BE2C (cell line): ENCODE measurements at regions not wholly inside any gene's neighbourhood (a gene's known extent, or its start where the extent isn't known, plus 50 kb on each side); places are given as distances from the start of the nearest gene placed in this dataset.

ENCODE experiments used
- DNase-seq: peaks from one replicate; pipeline ENCODE4 v3.0.0-alpha.2; 2020
- H3K27me3 ChIP-seq: fragments of 250-450 bp; sonication (Bioruptor Pico); 2 replicates; pipeline ENCODE4 v1.5.1; 2020; ENCODE audit warnings: mild to moderate bottlenecking
- H3K36me3 ChIP-seq: fragments of 250-450 bp; sonication (Bioruptor Pico); 2 replicates; pipeline ENCODE4 v1.5.1; 2020; ENCODE audit warnings: mild to moderate bottlenecking
- H3K4me1 ChIP-seq: fragments of 250-450 bp; sonication (Bioruptor Pico); 2 replicates; pipeline ENCODE4 v1.5.1; 2020
- H3K4me3 ChIP-seq: 2 replicates; pipeline ENCODE4 v1.5.1; 2011; ENCODE audit warnings: low read depth, low read length
- H3K9me3 ChIP-seq: fragments of 250-450 bp; sonication (Bioruptor Pico); 2 replicates; pipeline ENCODE4 v1.5.1; 2020
- TF ChIP-seq, protein P1 (sequence below): IDR thresholded peaks from 2 replicates; pipeline ENCODE4 v1.5.1; 2012; ENCODE audit warnings: mild to moderate bottlenecking, low read depth, low read length

DNA sequence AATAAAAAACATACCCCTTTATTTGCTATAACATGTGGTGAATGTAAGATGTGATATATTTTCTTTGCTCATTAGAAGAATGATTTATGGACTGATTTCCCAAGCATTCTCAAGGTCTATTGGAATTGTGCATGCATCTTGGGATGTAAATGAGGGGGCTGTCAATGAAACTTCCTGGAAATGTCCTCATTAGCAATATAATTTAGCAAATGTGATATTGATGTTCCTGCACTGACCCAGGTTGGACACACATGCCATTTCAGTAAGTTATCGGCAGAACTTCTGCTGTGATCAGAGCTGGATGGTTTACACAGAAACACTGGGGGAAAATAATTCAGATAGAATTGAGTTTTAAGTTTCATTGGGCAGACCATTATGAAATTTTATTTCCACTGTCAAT lies 99.9 kb downstream of the ELOVL4 start:
- no peak for DNase-seq
- H3K9me3 ChIP-seq: no peaks in the 10 kb centered on the region
- H3K4me1 ChIP-seq: no peaks in the 10 kb centered on the region
- no peaks in the 10 kb centered on the region for H3K27me3 ChIP-seq
- TF ChIP-seq, protein P1, sequence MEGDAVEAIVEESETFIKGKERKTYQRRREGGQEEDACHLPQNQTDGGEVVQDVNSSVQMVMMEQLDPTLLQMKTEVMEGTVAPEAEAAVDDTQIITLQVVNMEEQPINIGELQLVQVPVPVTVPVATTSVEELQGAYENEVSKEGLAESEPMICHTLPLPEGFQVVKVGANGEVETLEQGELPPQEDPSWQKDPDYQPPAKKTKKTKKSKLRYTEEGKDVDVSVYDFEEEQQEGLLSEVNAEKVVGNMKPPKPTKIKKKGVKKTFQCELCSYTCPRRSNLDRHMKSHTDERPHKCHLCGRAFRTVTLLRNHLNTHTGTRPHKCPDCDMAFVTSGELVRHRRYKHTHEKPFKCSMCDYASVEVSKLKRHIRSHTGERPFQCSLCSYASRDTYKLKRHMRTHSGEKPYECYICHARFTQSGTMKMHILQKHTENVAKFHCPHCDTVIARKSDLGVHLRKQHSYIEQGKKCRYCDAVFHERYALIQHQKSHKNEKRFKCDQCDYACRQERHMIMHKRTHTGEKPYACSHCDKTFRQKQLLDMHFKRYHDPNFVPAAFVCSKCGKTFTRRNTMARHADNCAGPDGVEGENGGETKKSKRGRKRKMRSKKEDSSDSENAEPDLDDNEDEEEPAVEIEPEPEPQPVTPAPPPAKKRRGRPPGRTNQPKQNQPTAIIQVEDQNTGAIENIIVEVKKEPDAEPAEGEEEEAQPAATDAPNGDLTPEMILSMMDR: no peak
- no peaks in the 10 kb centered on the region for H3K36me3 ChIP-seq
- no peak overlapping the region for H3K4me3 ChIP-seq

GRCh38 chr6:79842376-79843040 lies 104.8 kb downstream of the ELOVL4 start:
- Histone ChIP-seq H3K9me3 (no peaks in the 10 kb centered on the region), H3K4me3 (no peak overlapping the region), H3K36me3 (no peaks in the 10 kb centered on the region), H3K4me1 (no peaks in the 10 kb centered on the region), H3K27me3 (no peaks in the 10 kb centered on the region)
- TF ChIP-seq, protein P1: no peak
- no peak for DNase-seq

GRCh38 chr6:79841577-79842375 lies 105.6 kb downstream of the ELOVL4 start:
- Histone ChIP-seq H3K9me3 (no peaks in the 10 kb centered on the region), H3K27me3 (no peaks in the 10 kb centered on the region), H3K4me3 (no peak overlapping the region), H3K4me1 (no peaks in the 10 kb centered on the region), H3K36me3 (no peaks in the 10 kb centered on the region)
- TF ChIP-seq, protein P1: peak; percentile 45
- peak; percentile 13 for DNase-seq

- Histone ChIP-seq H3K36me3 (no peaks in the 10 kb centered on the region), H3K9me3 (no peaks in the 10 kb centered on the region), H3K4me1 (0 out of 2 replicates have a peak, but pooled peaks cover 2% of the 10 kb centered on the region), H3K27me3 (no peaks in the 10 kb centered on the region), H3K4me3 (no peak overlapping the region)
- no peak for DNase-seq
- TF ChIP-seq, protein P1: no peak
Observed at GRCh38 chr6:79838851-79839250, 108.5 kb downstream of the ELOVL4 start.

DNA sequence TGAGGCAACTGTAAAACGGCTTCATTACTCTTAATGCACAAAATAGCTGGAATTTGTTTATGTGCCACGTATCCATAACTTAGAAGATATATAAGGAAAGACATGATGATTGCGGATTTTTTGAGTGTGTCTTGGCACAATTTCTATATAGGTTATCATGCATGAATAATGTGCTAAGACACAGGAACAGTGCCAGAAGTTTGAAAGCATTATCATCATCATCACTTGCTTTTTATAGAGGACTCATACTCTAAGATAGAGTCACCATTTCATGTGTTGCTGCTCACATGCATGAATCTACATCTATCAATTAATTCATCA lies 113.4 kb downstream of the ELOVL4 start:
- no peaks in the 10 kb centered on the region for H3K36me3 ChIP-seq
- H3K4me1 ChIP-seq: peaks cover 6% of the 10 kb centered on the region; the same call in 1 of the 2 replicates
- TF ChIP-seq, protein P1: no peak
- no peaks in the 10 kb centered on the region for H3K27me3 ChIP-seq
- H3K4me3 ChIP-seq: no peak overlapping the region
- no peak for DNase-seq
- H3K9me3 ChIP-seq: no peaks in the 10 kb centered on the region

DNA sequence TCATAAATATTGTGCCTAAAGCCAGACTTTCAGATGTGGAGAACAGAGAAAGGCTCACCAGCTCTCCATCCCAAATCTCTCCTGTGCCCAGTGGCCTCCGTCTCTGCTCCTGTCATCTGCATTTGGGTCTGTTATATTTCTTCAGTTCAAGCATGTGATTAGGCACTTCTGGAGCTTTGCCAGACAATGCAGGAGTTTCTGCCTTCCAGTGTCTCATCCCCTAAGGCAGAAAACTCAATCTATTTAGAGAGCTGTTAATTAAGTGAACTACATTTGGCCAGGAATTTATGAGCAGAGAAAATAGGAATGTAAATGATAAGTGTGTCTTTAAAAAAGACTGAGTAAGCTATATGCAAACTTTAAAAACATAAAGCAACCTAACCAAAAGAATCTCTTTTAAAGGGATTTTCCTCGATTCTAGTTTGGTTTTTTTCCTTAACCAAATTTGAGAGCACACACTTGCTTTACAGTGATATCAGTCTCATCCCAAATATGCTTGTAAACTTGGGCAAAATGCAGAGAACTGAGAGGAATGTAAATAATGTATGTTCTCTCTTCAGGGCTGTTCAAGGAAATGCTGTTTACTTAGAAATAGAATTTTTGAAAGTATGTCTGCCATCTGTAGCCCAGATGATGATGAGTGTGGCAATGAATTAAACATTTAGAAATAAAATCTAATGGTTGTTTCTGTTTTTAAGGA lies 113.9 kb downstream of the ELOVL4 start:
- Histone ChIP-seq H3K27me3 (no peaks in the 10 kb centered on the region), H3K4me1 (peaks cover 6% of the 10 kb centered on the region; the same call in 1 of the 2 replicates), H3K4me3 (no peak overlapping the region), H3K9me3 (no peaks in the 10 kb centered on the region), H3K36me3 (no peaks in the 10 kb centered on the region)
- DNase-seq: peak; percentile 89
- TF ChIP-seq, protein P1: no peak
